Heart left ventricle (tissue), 16 donors: ENCODE measurements at regions not wholly inside any gene's neighbourhood (a gene's known extent, or its start where the extent isn't known, plus 50 kb on each side); places are given as distances from the start of the nearest gene placed in this dataset.

ENCODE experiments used
- ATAC-seq, 4 donors: fragments of 200-7000 bp; cut with Tn5 transposase; one replicate each; pipeline ENCODE4 v1.9.1; 2020 to 2022; ENCODE audit warnings: moderate library complexity in 4 of 4, mild to moderate bottlenecking in 3 of 4, moderate number of reproducible peaks in 1 of 4
- DNase-seq, 5 donors: peaks; one replicate each; pipeline ENCODE4 v3.0.0-alpha.2; 2020
- H3K27ac ChIP-seq, 12 donors: fragments of 200-600 bp; sonication (generic) in 4 of 12; one replicate each; pipeline versions ENCODE4 v1.5.0 to v1.8.0; 2016 to 2022; ENCODE audit warnings: mild to moderate bottlenecking in 2 of 12
- H3K27me3 ChIP-seq, 9 donors: fragments of 200-600 bp; sonication (generic) in 2 of 9; one replicate each; pipeline versions ENCODE4 v1.5.1 to v1.8.0; 2016 to 2022; ENCODE audit warnings: mild to moderate bottlenecking in 3 of 9
- H3K36me3 ChIP-seq, 9 donors: fragments of 200-600 bp; sonication (generic) in 2 of 9; one replicate each; pipeline versions ENCODE4 v1.5.0 to v1.8.0; 2018 to 2022; ENCODE audit warnings: mild to moderate bottlenecking in 2 of 9
- H3K4me1 ChIP-seq, 12 donors: fragments of 200-600 bp; sonication (generic) in 4 of 12; one replicate each; pipeline versions ENCODE4 v1.5.0 to v1.8.0; 2016 to 2022; ENCODE audit warnings: mild to moderate bottlenecking in 3 of 12
- H3K4me3 ChIP-seq, 12 donors: fragments of 200-600 bp; sonication (generic) in 4 of 12; one replicate each; pipeline versions ENCODE4 v1.5.0 to v1.8.0; 2017 to 2022; ENCODE audit warnings: mild to moderate bottlenecking in 9 of 12, moderate library complexity in 4 of 12
- H3K9me3 ChIP-seq, 12 donors: fragments of 200-600 bp; sonication (generic) in 4 of 12; one replicate each; pipeline versions ENCODE4 v1.5.0 to v1.8.0; 2016 to 2022; ENCODE audit warnings: mild to moderate bottlenecking in 1 of 12
- POLR2A ChIP-seq, 2 donors: fragments of 450-650 bp; IDR thresholded peaks; one replicate each; pipeline ENCODE4 v1.6.1; 2017; ENCODE audit warnings: antibody characterized with exemption in 2 of 2, mild to moderate bottlenecking in 2 of 2, moderate library complexity in 2 of 2
- WGBS, 4 donors: extraction: QIAGEN DNeasy Blood & Tissue Kit in 2 of 4; methylation state at CpG; one replicate each; pipeline versions ENCODE4 v1.1.5 to v1.1.7; 2013 to 2018; 5-methylcytosine and 5-hydroxymethylcytosine counted together
- intact Hi-C, 10 donors: fragments of 100-400 bp; cut with DNase I; formaldehyde crosslinking; loops; one replicate each; pipeline versions ENCODE4 v1.11.1 to v1.14.2; 2022
- TF ChIP-seq, protein P1 (sequence below), 12 donors: fragments of 200-600 bp; sonication (generic) in 4 of 12; IDR thresholded peaks; one replicate each; pipeline versions ENCODE4 v1.5.0 to v1.8.0; 2018 to 2022; ENCODE audit warnings: antibody characterized with exemption in 12 of 12, mild to moderate bottlenecking in 5 of 12
- donor health status: ischemic (EF 13 %, LVEDD 7.1; RV severe dilation, severe dysfunction).
- donor health status: healthy with polysubstance abuse.
- donor health status: DM: no; HTN: yes; CAD: no.
- donor health status: DM: no; HTN: no; CAD: no.
- donor health status: ischemic (EF 25% LVEDD 6.9; RV normal size, moderate dysfunction).
- donor health status: ischemic (EF 25% LVEDD 5.7; RV mildly dilated, moderate dysfunction).
- donor health status: healthy.
- donor health status: DM: yes; HTN: yes; CAD: no.
- donor health status: ischemic (EF 35%, LVEDD 5.7; RV mildly dilated, moderate dysfunction).
- donor health status: nonischemic (EF 11% LVEDD 7.7; RV severe dilation, severe dysfunction).
- donor health status: DM: yes; HTN: yes; CAD: no.
- donor health status: PGD.
- donor health status: ischemic (EF 29% LVEDD 5.4; RV normal size, mild dysfunction).
- donor health status: nonischemic (EF 23%, LVEDD 6.1; RV moderate dilation, normal function).

DNA sequence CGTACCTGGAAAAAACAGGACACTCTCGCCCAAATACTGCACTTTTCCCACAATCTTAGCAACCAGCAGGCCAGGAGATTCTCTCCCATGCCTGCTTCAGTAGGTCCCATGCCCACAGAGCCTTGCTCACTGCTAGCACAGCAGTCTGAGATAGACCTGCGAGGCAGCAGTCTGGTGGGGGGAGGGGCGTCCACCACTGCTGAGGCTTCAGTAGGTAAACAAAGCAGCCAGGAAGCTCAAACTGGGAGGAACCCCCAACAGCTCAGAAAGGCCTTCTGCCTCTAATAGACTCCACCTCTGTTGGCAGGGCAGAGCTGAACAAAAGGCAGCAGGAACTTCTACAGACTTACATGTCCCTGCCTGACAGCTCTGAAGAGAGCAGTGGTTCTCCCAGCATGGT is 1202.8 kb upstream of the ACVR2A start:
- DNase-seq (no peak), ATAC-seq (no peak)
- Histone ChIP-seq H3K4me1 (no peaks in the 10 kb centered on the region), H3K27ac (no peak overlapping the region), H3K36me3 (no peaks in the 10 kb centered on the region), H3K9me3 (peaks cover 0 to 10% (median 0%) of the 10 kb centered on the region in 12 donors), H3K4me3 (no peak overlapping the region), H3K27me3 (no peaks in the 10 kb centered on the region)
- WGBS, 4 donors = 58 to 71% (median 67%) methylated on average over 2 to 4 of the region's 4 CpGs
- intact Hi-C loops = no loop called here
- TF ChIP-seq POLR2A (IDR thresholded peaks at IDR 0.05) = no peak
- TF ChIP-seq, protein P1, sequence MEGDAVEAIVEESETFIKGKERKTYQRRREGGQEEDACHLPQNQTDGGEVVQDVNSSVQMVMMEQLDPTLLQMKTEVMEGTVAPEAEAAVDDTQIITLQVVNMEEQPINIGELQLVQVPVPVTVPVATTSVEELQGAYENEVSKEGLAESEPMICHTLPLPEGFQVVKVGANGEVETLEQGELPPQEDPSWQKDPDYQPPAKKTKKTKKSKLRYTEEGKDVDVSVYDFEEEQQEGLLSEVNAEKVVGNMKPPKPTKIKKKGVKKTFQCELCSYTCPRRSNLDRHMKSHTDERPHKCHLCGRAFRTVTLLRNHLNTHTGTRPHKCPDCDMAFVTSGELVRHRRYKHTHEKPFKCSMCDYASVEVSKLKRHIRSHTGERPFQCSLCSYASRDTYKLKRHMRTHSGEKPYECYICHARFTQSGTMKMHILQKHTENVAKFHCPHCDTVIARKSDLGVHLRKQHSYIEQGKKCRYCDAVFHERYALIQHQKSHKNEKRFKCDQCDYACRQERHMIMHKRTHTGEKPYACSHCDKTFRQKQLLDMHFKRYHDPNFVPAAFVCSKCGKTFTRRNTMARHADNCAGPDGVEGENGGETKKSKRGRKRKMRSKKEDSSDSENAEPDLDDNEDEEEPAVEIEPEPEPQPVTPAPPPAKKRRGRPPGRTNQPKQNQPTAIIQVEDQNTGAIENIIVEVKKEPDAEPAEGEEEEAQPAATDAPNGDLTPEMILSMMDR (IDR thresholded peaks at IDR 0.05) = no peak

DNA sequence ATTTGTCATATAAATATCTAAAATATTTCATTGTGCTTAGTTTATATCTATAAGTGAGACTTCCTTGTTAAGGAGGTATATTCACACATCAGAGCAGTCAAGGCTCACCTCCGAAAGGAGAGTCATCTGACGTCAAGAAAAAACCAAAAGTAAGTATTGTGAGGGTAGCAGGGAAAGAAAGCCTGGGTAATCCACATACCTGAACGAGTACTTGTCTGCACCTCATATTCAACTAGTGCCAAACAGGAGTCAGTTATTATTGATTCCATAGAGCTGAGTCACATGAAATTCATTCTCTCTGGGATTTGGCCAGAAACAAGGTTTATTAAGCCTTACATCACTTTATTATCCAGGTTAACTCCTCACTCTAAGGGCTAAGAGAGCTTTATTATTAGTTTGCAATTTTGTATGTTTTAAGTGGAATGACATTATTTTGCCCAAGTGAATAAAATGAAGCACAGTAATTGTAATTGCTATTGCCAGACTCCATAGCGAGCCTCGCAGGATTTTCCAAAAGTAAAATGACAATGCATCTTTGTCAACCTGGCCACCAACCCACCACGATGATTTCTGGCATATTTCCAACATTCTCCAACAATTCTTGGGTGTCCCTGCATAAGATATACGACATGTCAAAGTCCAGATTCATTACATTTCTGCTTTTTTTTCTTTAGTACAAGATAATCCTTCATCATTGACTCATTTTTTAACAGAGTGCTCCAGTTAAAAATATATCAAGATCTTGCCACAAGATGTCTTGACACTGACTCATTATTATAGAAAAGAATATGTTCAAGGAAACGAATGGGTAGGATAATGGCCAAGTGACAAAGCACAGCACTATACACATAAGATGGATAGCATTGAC is 1210.4 kb upstream of the ACVR2A start:
- no peak for TF ChIP-seq POLR2A (IDR thresholded peaks at IDR 0.05)
- TF ChIP-seq, protein P1 (IDR thresholded peaks at IDR 0.05) = no peak
- DNase-seq (no peak), ATAC-seq (no peak)
- Histone ChIP-seq H3K4me3 (no peak overlapping the region), H3K36me3 (no peaks in the 10 kb centered on the region), H3K27ac (no peak overlapping the region), H3K27me3 (no peaks in the 10 kb centered on the region), H3K9me3 (no peaks in the 10 kb centered on the region), H3K4me1 (no peaks in the 10 kb centered on the region)
- intact Hi-C loops = no loop called here
- WGBS, 4 donors = 72 to 78% (median 77%) methylated on average over 8 of the region's 8 CpGs

DNA sequence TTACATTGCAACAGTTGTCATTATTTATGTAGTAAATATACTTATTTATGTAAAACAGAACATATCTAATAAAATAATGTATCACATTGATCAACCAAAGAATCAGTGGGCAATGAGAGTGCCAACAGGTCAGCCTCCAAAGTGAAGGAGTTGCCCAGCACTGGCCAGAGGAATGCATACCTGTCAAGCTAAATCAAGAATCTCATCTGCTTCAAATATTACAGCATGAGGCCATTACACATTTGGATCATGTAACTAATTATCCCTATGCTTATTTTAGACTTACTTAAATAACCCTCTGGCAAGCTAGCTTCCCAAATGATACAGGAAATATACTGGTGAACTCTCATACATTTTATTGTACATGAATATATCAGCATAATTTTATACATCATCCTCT is 1211.7 kb upstream of the ACVR2A start:
- Histone ChIP-seq H3K36me3 (no peaks in the 10 kb centered on the region), H3K4me1 (no peaks in the 10 kb centered on the region), H3K27ac (no peak overlapping the region), H3K4me3 (no peak overlapping the region), H3K27me3 (no peaks in the 10 kb centered on the region), H3K9me3 (peaks cover 0 to 5% (median 0%) of the 10 kb centered on the region in 12 donors)
- no peak for TF ChIP-seq POLR2A (IDR thresholded peaks at IDR 0.05)
- TF ChIP-seq, protein P1 (IDR thresholded peaks at IDR 0.05) = no peak
- intact Hi-C loops = no loop called here
- ATAC-seq (no peak), DNase-seq (no peak)

DNA sequence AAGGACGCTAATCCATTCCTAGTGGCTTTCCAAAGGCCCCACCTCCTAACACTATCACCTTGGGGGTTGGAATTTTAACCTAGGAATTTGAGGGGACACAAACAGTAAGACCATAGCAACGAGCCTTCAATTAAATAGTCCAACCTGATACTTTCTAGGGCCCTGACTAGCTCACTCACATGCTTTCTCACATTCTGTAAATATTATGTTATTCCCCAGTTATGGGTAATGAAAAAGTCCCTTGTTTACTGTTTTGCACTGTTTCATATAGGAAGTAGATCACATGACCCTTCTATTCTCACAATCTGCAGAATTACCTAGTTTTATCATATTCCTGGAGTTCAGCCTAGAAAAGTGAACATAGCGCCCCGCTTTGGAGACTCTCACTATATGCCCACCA is 1212.1 kb upstream of the ACVR2A start:
- Histone ChIP-seq H3K36me3 (no peaks in the 10 kb centered on the region), H3K27ac (no peak overlapping the region), H3K27me3 (no peaks in the 10 kb centered on the region), H3K9me3 (peaks cover 0 to 6% (median 0%) of the 10 kb centered on the region in 12 donors), H3K4me1 (no peaks in the 10 kb centered on the region), H3K4me3 (no peak overlapping the region)
- ATAC-seq = no peak
- DNase-seq = no peak
- WGBS, 4 donors = 79 to 88% (median 83%) methylated on average over 4 of the region's 4 CpGs
- no peak for TF ChIP-seq POLR2A (IDR thresholded peaks at IDR 0.05)
- TF ChIP-seq, protein P1 (IDR thresholded peaks at IDR 0.05) = no peak
- intact Hi-C loops = no loop called here
